Endothelial cell (in vitro differentiated cells): ENCODE measurements at regions not wholly inside any gene's neighbourhood (a gene's known extent, or its start where the extent isn't known, plus 50 kb on each side); places are given as distances from the start of the nearest gene placed in this dataset.

Experiments used
- DNase-seq: peaks from one replicate; pipeline ENCODE4 v3.0.0; 2021; ENCODE audit warnings: low spot score
- H3K27ac Mint-ChIP-seq: one replicate; pipeline ENCODE4 v1.8.0; 2021; ENCODE audit warnings: mixed read lengths, inconsistent platforms; ENCODE audit not compliant: unreplicated experiment
- H3K27me3 Mint-ChIP-seq: one replicate; pipeline ENCODE4 v1.8.0; 2021; ENCODE audit warnings: mild to moderate bottlenecking, moderate library complexity, mixed read lengths, inconsistent platforms; ENCODE audit not compliant: unreplicated experiment
- H3K36me3 Mint-ChIP-seq: one replicate; pipeline ENCODE4 v1.8.0; 2021; ENCODE audit warnings: mild to moderate bottlenecking, low read depth, mixed read lengths, inconsistent platforms; ENCODE audit not compliant: unreplicated experiment
- H3K4me1 Mint-ChIP-seq: one replicate; pipeline ENCODE4 v1.8.0; 2021; ENCODE audit warnings: mild to moderate bottlenecking, mixed read lengths, inconsistent platforms; ENCODE audit not compliant: unreplicated experiment
- H3K4me3 Mint-ChIP-seq: one replicate; pipeline ENCODE4 v1.8.0; 2021; ENCODE audit warnings: mild to moderate bottlenecking, mixed read lengths, inconsistent platforms; ENCODE audit not compliant: unreplicated experiment
- H3K9me3 Mint-ChIP-seq: one replicate; pipeline ENCODE4 v1.8.0; 2021; ENCODE audit warnings: mixed read lengths, inconsistent platforms; ENCODE audit not compliant: unreplicated experiment
- CTCF ChIP-seq: fragments of 200-600 bp; sonication (generic); IDR thresholded peaks from one replicate; pipeline ENCODE4 v1.5.0; 2021; ENCODE audit warnings: antibody characterized with exemption; ENCODE audit not compliant: unreplicated experiment

- H3K27me3 Mint-ChIP-seq: no peaks in the 10 kb centered on the region
- H3K36me3 Mint-ChIP-seq: no peaks in the 10 kb centered on the region
- DNase-seq: no peak
- no peak for TF ChIP-seq CTCF
- no peak overlapping the region for H3K27ac Mint-ChIP-seq
- H3K4me3 Mint-ChIP-seq: no peak overlapping the region
- no peaks in the 10 kb centered on the region for H3K9me3 Mint-ChIP-seq
- H3K4me1 Mint-ChIP-seq: no peaks in the 10 kb centered on the region
Observed at GRCh38 chr16:5321930-5322329, 224.3 kb upstream of the EEF2KMT start.

DNA sequence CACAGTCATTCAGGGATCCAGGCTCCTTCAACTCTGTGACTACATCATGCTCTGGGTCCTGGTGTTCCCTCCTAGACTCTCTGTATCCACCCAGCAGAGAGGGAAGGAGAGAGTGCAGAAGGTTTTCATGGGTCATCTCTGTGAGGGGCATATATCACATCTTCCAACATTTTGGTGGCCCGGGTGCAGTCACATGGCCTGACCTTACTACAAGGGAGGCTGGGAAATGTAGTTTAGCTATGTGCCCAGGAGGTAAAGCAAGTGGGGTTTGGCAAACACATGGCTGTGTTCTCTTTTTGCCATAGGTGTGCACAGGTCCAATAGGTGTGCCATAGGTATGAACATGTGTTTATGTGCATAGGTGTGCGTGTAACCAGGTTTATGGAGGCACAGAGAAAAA is 222.2 kb upstream of the EEF2KMT start:
- TF ChIP-seq CTCF: no peak
- Mint-ChIP-seq H3K4me3 (no peak overlapping the region), H3K4me1 (no peaks in the 10 kb centered on the region), H3K36me3 (no peaks in the 10 kb centered on the region), H3K27ac (no peak overlapping the region), H3K9me3 (no peaks in the 10 kb centered on the region), H3K27me3 (peaks cover 6% of the 10 kb centered on the region)
- no peak for DNase-seq

- Mint-ChIP-seq H3K4me3 (no peak overlapping the region), H3K9me3 (no peaks in the 10 kb centered on the region), H3K27me3 (peaks cover 8% of the 10 kb centered on the region), H3K27ac (no peak overlapping the region), H3K4me1 (no peaks in the 10 kb centered on the region), H3K36me3 (no peaks in the 10 kb centered on the region)
- no peak for TF ChIP-seq CTCF
- DNase-seq: no peak
Observed at GRCh38 chr16:5315914-5316313, 218.3 kb upstream of the EEF2KMT start.

GRCh38 chr16:5314377-5314776 is 216.8 kb upstream of the EEF2KMT start:
- H3K4me1 Mint-ChIP-seq: no peaks in the 10 kb centered on the region
- peaks cover 8% of the 10 kb centered on the region for H3K27me3 Mint-ChIP-seq
- DNase-seq: no peak
- no peaks in the 10 kb centered on the region for H3K9me3 Mint-ChIP-seq
- no peaks in the 10 kb centered on the region for H3K36me3 Mint-ChIP-seq
- no peak overlapping the region for H3K27ac Mint-ChIP-seq
- H3K4me3 Mint-ChIP-seq: no peak overlapping the region
- TF ChIP-seq CTCF: no peak

- H3K9me3 Mint-ChIP-seq: no peaks in the 10 kb centered on the region
Observed at GRCh38 chr16:5309946-5310611, 212.5 kb upstream of the EEF2KMT start.

More at GRCh38 chr16:5309946-5310611, 212.5 kb upstream of the EEF2KMT start:
- H3K4me1 Mint-ChIP-seq: no peaks in the 10 kb centered on the region
- no peak overlapping the region for H3K4me3 Mint-ChIP-seq
- TF ChIP-seq CTCF: no peak
- H3K27me3 Mint-ChIP-seq: peaks cover 2% of the 10 kb centered on the region
- no peaks in the 10 kb centered on the region for H3K36me3 Mint-ChIP-seq
- no peak for DNase-seq
- no peak overlapping the region for H3K27ac Mint-ChIP-seq
